Kidney (tissue), 13 donors: ENCODE measurements at regions not wholly inside any gene's neighbourhood (a gene's known extent, or its start where the extent isn't known, plus 50 kb on each side); places are given as distances from the start of the nearest gene placed in this dataset.

Experiments used
- DNase-seq, 5 donors: peaks; one replicate each; pipeline ENCODE4 v3.0.0-alpha.2; 2013 to 2020
- FAIRE-seq: peaks from 2 replicates; lab custom pipeline; 2012; peaks lifted over from hg19 to GRCh38; lab: Jason Lieb, UNC
- H3K27ac ChIP-seq, 2 donors: one replicate each; pipeline ENCODE4 v1.7.0; 2013; ENCODE audit warnings: low read depth in 2 of 2, low read length in 2 of 2, inconsistent platforms in 1 of 2
- H3K27me3 ChIP-seq: one replicate; pipeline ENCODE4 v1.7.1; 2013; ENCODE audit warnings: low read length, inconsistent platforms; ENCODE audit not compliant: control insufficient read depth, insufficient read depth
- H3K36me3 ChIP-seq, 3 donors: one replicate each; pipeline versions ENCODE4 v1.7.0 to v1.7.1; 2013; ENCODE audit warnings: low read length in 3 of 3, control low read depth in 1 of 3, inconsistent platforms in 1 of 3; ENCODE audit not compliant: insufficient read depth in 3 of 3, control insufficient read depth in 2 of 3
- H3K4me1 ChIP-seq, 3 donors: one replicate each; pipeline versions ENCODE4 v1.7.0 to v1.7.1; 2013; ENCODE audit warnings: low read length in 3 of 3, inconsistent platforms in 1 of 3, low read depth in 1 of 3; ENCODE audit not compliant: control insufficient read depth in 2 of 3, insufficient read depth in 2 of 3
- H3K4me3 ChIP-seq, 3 donors: one replicate each; pipeline versions ENCODE4 v1.7.0 to v1.8.1; 2013; ENCODE audit warnings: low read length in 3 of 3, control low read depth in 1 of 3, inconsistent platforms in 1 of 3
- H3K9ac ChIP-seq, 3 donors: one replicate each; pipeline versions ENCODE4 v1.7.0 to v1.7.1; 2013; ENCODE audit warnings: low read length in 3 of 3, control low read depth in 1 of 3, inconsistent platforms in 1 of 3
- H3K9me3 ChIP-seq, 3 donors: one replicate each; pipeline versions ENCODE4 v1.7.0 to v1.7.1; 2013; ENCODE audit warnings: low read length in 3 of 3, control low read depth in 1 of 3, inconsistent platforms in 1 of 3; ENCODE audit not compliant: control insufficient read depth in 2 of 3, insufficient read depth in 1 of 3
- CTCF ChIP-seq: IDR thresholded peaks from 3 replicates; pipeline ENCODE4 v1.5.1; 2012; ENCODE audit warnings: mild to moderate bottlenecking, moderate library complexity, borderline replicate concordance; ENCODE audit not compliant: insufficient read depth; ENCODE audit errors: extremely low read depth
- intact Hi-C: fragments of 100-400 bp; cut with DNase I; formaldehyde crosslinking; loops from one replicate; pipeline ENCODE4 v1.11.1; 2022
- donor health status: control.
- donor health status: control.
- donor health status: control.
- donor health status: control.
- donor health status: control.
- donor health status: DM: yes; HTN: yes; CAD: no.
- donor health status: Normal renal cell carcinoma (clear cell type).

- FAIRE-seq: no peak
- no peaks in the 10 kb centered on the region for H3K27me3 ChIP-seq
- intact Hi-C loops: no loop called here
- H3K27ac ChIP-seq: no peak overlapping the region
- no peaks in the 10 kb centered on the region for H3K9me3 ChIP-seq
- H3K9ac ChIP-seq: no peak overlapping the region
- H3K4me3 ChIP-seq: no peak overlapping the region
- no peak for DNase-seq
- no peaks in the 10 kb centered on the region for H3K36me3 ChIP-seq
- H3K4me1 ChIP-seq: no peaks in the 10 kb centered on the region
- no peak for TF ChIP-seq CTCF
Observed at GRCh38 chr9:135402048-135402738, 77.4 kb upstream of the PPP1R26 start.

GRCh38 chr9:135402739-135403695 lies 76.6 kb upstream of the PPP1R26 start:
- intact Hi-C loops: no loop called here
- FAIRE-seq (no peak), DNase-seq (peak in 1 of 5 donors; percentile 59)
- H3K36me3 ChIP-seq: no peaks in the 10 kb centered on the region
- H3K9ac ChIP-seq: no peak overlapping the region
- no peaks in the 10 kb centered on the region for H3K27me3 ChIP-seq
- H3K9me3 ChIP-seq: no peaks in the 10 kb centered on the region
- H3K27ac ChIP-seq: no peak overlapping the region
- no peaks in the 10 kb centered on the region for H3K4me1 ChIP-seq
- no peak overlapping the region for H3K4me3 ChIP-seq
- no peak for TF ChIP-seq CTCF

- Histone ChIP-seq H3K4me1 (no peaks in the 10 kb centered on the region), H3K4me3 (no peak overlapping the region), H3K27ac (no peak overlapping the region), H3K27me3 (no peaks in the 10 kb centered on the region), H3K36me3 (no peaks in the 10 kb centered on the region), H3K9me3 (no peaks in the 10 kb centered on the region), H3K9ac (no peak overlapping the region)
- intact Hi-C loops: no loop called here
- no peak for TF ChIP-seq CTCF
- FAIRE-seq (no peak), DNase-seq (peak in 1 of 5 donors; percentile 61)
Observed at GRCh38 chr9:135403733-135404450, 75.7 kb upstream of the PPP1R26 start.
